K562 (cell line): ENCODE measurements at regions not wholly inside any gene's neighbourhood (a gene's known extent, or its start where the extent isn't known, plus 50 kb on each side); places are given as distances from the start of the nearest gene placed in this dataset.

Experiments used
- CBFA2T3 ChIP-seq: fragments of 450-650 bp; IDR thresholded peaks from 2 replicates; pipeline ENCODE4 v1.6.1; 2017
- CEBPG ChIP-seq, 3 experiments: fragments of 200-800 bp in 1 of 3; sonication (Bioruptor generic) in 1 of 3; sonication (generic) in 1 of 3; formaldehyde crosslinking in 1 of 3; IDR thresholded peaks in 2 of 3; conservative IDR thresholded peaks in 1 of 3; 2 replicates each; pipeline versions ENCODE4 v1.6.1 to v1.8.0; 2016 to 2022; ENCODE audit warnings: missing compliant biosample characterization in 2 of 3, missing genetic modification characterization in 2 of 3, mild to moderate bottlenecking in 1 of 3, missing genetic modification reagents in 1 of 3
- NFIC ChIP-seq: fragments of 450-650 bp; IDR thresholded peaks from 2 replicates; pipeline ENCODE4 v1.6.1; 2017; ENCODE audit warnings: mild to moderate bottlenecking, inconsistent platforms
- SMC3 ChIP-seq: conservative IDR thresholded peaks from 2 replicates; pipeline ENCODE4 v1.6.1; 2011; ENCODE audit warnings: low read depth, low read length, improper control_type of control experiment; ENCODE audit not compliant: insufficient read depth
- ZNF140 ChIP-seq: fragments of 250-450 bp; sonication (Bioruptor Pico); IDR thresholded peaks from 2 replicates; pipeline ENCODE4 v1.8.0; 2021; ENCODE audit warnings: moderate library complexity, mild to moderate bottlenecking, inconsistent platforms
- TF ChIP-seq, protein P1 (sequence below): fragments of 200-800 bp; sonication (Bioruptor generic); IDR thresholded peaks from 2 replicates; pipeline ENCODE4 v1.6.1; 2017; ENCODE audit warnings: missing genetic modification characterization, missing compliant biosample characterization
- TF ChIP-seq, protein P2 (sequence below): fragments of 250-450 bp; sonication (Bioruptor Pico); IDR thresholded peaks from 2 replicates; pipeline ENCODE4 v1.5.0; 2020; ENCODE audit warnings: mild to moderate bottlenecking, borderline replicate concordance

DNA sequence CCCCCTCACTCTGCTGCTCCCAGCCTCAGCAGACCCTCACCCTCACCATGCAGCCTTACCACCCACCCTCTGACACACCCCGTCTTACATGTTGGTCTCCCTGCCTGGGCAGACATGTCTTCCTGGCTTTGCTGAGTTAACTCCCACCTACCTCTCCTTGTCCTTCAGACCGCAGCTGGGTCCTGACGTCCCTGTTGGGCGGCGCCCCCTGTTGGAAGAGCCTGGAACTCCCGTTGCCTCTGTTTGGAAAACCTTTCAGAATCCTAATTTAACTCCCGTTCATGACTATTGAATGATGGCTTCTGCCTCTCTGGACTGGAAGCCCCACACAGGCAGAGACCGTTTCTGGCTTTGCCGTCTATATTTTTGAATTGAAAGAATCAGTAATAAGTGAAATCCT lies 245.1 kb downstream of the MYLK4 start (continued):
- TF ChIP-seq, protein P1, sequence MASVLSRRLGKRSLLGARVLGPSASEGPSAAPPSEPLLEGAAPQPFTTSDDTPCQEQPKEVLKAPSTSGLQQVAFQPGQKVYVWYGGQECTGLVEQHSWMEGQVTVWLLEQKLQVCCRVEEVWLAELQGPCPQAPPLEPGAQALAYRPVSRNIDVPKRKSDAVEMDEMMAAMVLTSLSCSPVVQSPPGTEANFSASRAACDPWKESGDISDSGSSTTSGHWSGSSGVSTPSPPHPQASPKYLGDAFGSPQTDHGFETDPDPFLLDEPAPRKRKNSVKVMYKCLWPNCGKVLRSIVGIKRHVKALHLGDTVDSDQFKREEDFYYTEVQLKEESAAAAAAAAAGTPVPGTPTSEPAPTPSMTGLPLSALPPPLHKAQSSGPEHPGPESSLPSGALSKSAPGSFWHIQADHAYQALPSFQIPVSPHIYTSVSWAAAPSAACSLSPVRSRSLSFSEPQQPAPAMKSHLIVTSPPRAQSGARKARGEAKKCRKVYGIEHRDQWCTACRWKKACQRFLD (CRISPR knock-in tag): no peak
- TF ChIP-seq CBFA2T3: no peak
- TF ChIP-seq ZNF140 (CRISPR knock-in tag): no peak
- TF ChIP-seq CEBPG (CRISPR knock-in tag; IDR thresholded peaks at IDR 0.05): no peak
- TF ChIP-seq CEBPG (tag; conservative IDR thresholded peaks at IDR 0.05 in 1 of 2, IDR thresholded peaks at IDR 0.05 in 1 of 2): no peak
- no peak for TF ChIP-seq NFIC
- 0 out of 2 replicates have a peak, but pooled peaks have one; percentile 10 for TF ChIP-seq SMC3
- TF ChIP-seq, protein P2, sequence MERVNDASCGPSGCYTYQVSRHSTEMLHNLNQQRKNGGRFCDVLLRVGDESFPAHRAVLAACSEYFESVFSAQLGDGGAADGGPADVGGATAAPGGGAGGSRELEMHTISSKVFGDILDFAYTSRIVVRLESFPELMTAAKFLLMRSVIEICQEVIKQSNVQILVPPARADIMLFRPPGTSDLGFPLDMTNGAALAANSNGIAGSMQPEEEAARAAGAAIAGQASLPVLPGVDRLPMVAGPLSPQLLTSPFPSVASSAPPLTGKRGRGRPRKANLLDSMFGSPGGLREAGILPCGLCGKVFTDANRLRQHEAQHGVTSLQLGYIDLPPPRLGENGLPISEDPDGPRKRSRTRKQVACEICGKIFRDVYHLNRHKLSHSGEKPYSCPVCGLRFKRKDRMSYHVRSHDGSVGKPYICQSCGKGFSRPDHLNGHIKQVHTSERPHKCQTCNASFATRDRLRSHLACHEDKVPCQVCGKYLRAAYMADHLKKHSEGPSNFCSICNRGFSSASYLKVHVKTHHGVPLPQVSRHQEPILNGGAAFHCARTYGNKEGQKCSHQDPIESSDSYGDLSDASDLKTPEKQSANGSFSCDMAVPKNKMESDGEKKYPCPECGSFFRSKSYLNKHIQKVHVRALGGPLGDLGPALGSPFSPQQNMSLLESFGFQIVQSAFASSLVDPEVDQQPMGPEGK: no peak
